Duodenal mucosa (tissue), 2 donors: ENCODE measurements at regions not wholly inside any gene's neighbourhood (a gene's known extent, or its start where the extent isn't known, plus 50 kb on each side); places are given as distances from the start of the nearest gene placed in this dataset.
"Not testable (repeated sequence)": the region's sequence is repeated elsewhere in the genome, so short reads cannot be mapped to it uniquely, and the experiment has no call there.

Source experiments
- H3K27ac ChIP-seq: one replicate; pipeline ENCODE4 v1.7.0; 2013; ENCODE audit warnings: low read depth, low read length
- H3K27me3 ChIP-seq, 2 donors: one replicate each; pipeline ENCODE4 v1.7.0; 2013; ENCODE audit warnings: low read length in 2 of 2, control low read depth in 1 of 2; ENCODE audit not compliant: insufficient read depth in 2 of 2, control insufficient read depth in 1 of 2
- H3K36me3 ChIP-seq, 2 donors: one replicate each; pipeline ENCODE4 v1.7.0; 2013; ENCODE audit warnings: low read length in 2 of 2, control low read depth in 1 of 2; ENCODE audit not compliant: insufficient read depth in 2 of 2, control insufficient read depth in 1 of 2
- H3K4me1 ChIP-seq, 2 donors: one replicate each; pipeline ENCODE4 v1.7.0; 2013; ENCODE audit warnings: low read length in 2 of 2, control low read depth in 1 of 2; ENCODE audit not compliant: insufficient read depth in 2 of 2, control insufficient read depth in 1 of 2
- H3K4me3 ChIP-seq, 2 donors: one replicate each; pipeline ENCODE4 v1.7.0; 2013; ENCODE audit warnings: low read length in 2 of 2, low read depth in 1 of 2
- H3K9ac ChIP-seq, 2 donors: one replicate each; pipeline ENCODE4 v1.7.0; 2013; ENCODE audit warnings: low read length in 2 of 2, low read depth in 1 of 2
- H3K9me3 ChIP-seq, 2 donors: one replicate each; pipeline ENCODE4 v1.7.0; 2013; ENCODE audit warnings: low read length in 2 of 2, control low read depth in 1 of 2; ENCODE audit not compliant: control insufficient read depth in 1 of 2

DNA sequence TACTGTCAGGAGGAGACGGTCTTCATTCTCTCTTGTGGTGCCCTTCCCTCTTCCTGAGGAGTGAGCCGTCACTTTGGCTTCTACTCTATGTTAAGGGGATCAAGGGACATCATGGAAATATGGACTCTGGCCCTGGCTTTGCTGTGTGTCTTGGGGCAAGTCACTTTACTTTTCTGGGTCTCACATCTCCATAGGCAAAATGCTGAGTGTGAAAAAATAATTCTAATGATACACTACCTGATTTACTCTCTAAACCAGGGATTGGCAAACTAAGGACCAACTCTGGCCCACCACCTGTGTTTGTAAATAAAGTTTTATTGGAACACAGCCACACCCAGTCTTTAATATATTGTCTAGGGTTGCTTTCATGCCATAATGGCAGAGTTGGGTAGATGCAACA lies 548.7 kb upstream of the CDH5 start:
- H3K27me3 ChIP-seq, result no peaks in the 10 kb centered on the region
- H3K27ac ChIP-seq, result no peak overlapping the region
- H3K9ac ChIP-seq, result no peak overlapping the region
- H3K36me3 ChIP-seq, result no peaks in the 10 kb centered on the region
- no peaks in the 10 kb centered on the region for H3K4me1 ChIP-seq
- peaks cover 0 to 3% of the 10 kb centered on the region in 2 donors for H3K9me3 ChIP-seq
- H3K4me3 ChIP-seq, result no peak overlapping the region

GRCh38 chr16:65817066-65817465 lies 549.4 kb upstream of the CDH5 start:
- H3K36me3 ChIP-seq, result no peaks in the 10 kb centered on the region
- peaks cover 0 to 3% of the 10 kb centered on the region in 2 donors for H3K9me3 ChIP-seq
- H3K4me1 ChIP-seq, result no peaks in the 10 kb centered on the region
- H3K27me3 ChIP-seq, result no peaks in the 10 kb centered on the region
- H3K9ac ChIP-seq, result no peak overlapping the region
- no peak overlapping the region for H3K4me3 ChIP-seq
- H3K27ac ChIP-seq, result no peak overlapping the region

DNA sequence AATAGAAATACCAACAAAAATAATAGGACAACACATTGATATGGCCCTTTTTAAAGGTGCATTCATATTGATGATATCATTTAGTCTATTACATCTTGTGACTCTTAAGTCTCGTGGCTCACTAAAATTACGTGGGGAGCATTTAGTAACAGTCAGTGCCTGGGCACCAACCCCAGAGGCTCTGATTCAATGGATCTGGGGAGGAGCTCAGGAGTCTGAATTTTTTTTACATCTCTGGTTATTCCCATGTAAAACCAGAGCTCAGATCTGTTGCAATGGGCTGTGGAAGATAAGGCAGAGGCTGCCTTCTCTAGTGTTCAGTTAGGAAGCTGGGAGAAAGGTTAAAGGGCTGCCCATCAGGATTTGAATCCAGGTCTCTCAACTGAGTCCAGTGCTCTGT lies 549.9 kb upstream of the CDH5 start:
- Histone ChIP-seq H3K4me3 (no peak overlapping the region), H3K9me3 (peaks cover 0 to 3% of the 10 kb centered on the region in 2 donors), H3K4me1 (no peaks in the 10 kb centered on the region), H3K27ac (no peak overlapping the region), H3K9ac (no peak overlapping the region), H3K27me3 (no peaks in the 10 kb centered on the region), H3K36me3 (no peaks in the 10 kb centered on the region)

- no peaks in the 10 kb centered on the region for H3K4me1 ChIP-seq
- no peak overlapping the region for H3K4me3 ChIP-seq
- H3K9ac ChIP-seq, result no peak overlapping the region
- H3K27ac ChIP-seq, result no peak overlapping the region
- peaks cover 0 to 3% of the 10 kb centered on the region in 2 donors for H3K9me3 ChIP-seq
- H3K27me3 ChIP-seq, result no peaks in the 10 kb centered on the region
- no peaks in the 10 kb centered on the region for H3K36me3 ChIP-seq
Observed at GRCh38 chr16:65815707-65816106, 550.8 kb upstream of the CDH5 start.

GRCh38 chr16:65813879-65814278 lies 552.6 kb upstream of the CDH5 start:
- not testable (repeated sequence) for H3K9ac ChIP-seq, H3K9me3 ChIP-seq, H3K27me3 ChIP-seq, H3K4me3 ChIP-seq, H3K27ac ChIP-seq, H3K36me3 ChIP-seq, H3K4me1 ChIP-seq

GRCh38 chr16:65809627-65810026 lies 556.9 kb upstream of the CDH5 start:
- Histone ChIP-seq H3K9ac (no peak overlapping the region), H3K9me3 (no peaks in the 10 kb centered on the region), H3K4me3 (no peak overlapping the region), H3K27me3 (no peaks in the 10 kb centered on the region), H3K27ac (no peak overlapping the region), H3K36me3 (no peaks in the 10 kb centered on the region), H3K4me1 (no peaks in the 10 kb centered on the region)

GRCh38 chr16:65808790-65809189 lies 557.7 kb upstream of the CDH5 start:
- H3K9me3 ChIP-seq, result no peaks in the 10 kb centered on the region

DNA sequence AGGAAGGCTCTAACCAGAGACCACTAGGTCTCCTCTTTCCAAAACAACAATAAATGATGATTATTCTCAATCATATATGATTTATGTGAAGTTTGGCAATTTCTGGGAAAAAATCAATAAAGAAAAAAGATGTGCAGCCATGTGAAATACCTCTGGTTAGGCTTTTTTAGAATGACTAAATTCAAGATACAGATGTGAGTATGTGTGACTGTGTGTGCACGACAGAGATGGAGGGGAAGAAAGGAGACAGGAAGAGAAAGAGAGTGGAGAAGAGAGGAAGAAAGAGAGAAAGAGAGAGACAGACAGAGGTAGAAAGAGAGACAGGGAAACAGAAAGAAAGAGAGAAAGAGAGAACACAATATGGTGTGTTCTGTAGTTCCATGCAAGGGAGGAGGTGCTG lies 558.6 kb upstream of the CDH5 start:
- H3K9me3 ChIP-seq, result no peaks in the 10 kb centered on the region
- H3K4me3 ChIP-seq, result no peak overlapping the region
- H3K27me3 ChIP-seq, result no peaks in the 10 kb centered on the region
- no peaks in the 10 kb centered on the region for H3K4me1 ChIP-seq
- no peak overlapping the region for H3K9ac ChIP-seq
- H3K36me3 ChIP-seq, result no peaks in the 10 kb centered on the region
- H3K27ac ChIP-seq, result no peak overlapping the region

More at GRCh38 chr16:65808790-65809189, 557.7 kb upstream of the CDH5 start:
- Histone ChIP-seq H3K4me1 (no peaks in the 10 kb centered on the region), H3K9ac (no peak overlapping the region), H3K4me3 (no peak overlapping the region), H3K27me3 (no peaks in the 10 kb centered on the region), H3K27ac (no peak overlapping the region), H3K36me3 (no peaks in the 10 kb centered on the region)

DNA sequence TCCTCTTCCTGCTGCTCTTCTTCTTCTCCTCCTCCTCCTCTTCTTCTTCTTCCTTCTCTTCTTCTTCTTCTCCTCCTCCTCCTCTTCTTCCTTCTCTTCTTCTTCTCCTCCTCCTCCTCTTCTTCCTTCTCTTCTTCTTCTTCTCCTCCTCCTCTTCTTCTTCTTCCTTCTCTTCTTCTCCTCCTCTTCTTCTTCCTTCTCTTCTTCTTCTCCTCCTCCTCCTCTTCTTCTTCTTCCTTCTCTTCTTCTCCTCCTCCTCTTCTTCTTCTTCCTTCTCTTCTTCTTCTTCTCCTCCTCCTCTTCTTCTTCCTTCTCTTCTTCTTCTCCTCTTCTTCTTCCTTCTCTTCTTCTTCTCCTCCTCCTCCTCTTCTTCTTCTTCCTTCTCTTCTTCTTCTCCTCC lies 560.8 kb upstream of the CDH5 start:
- not testable (repeated sequence) for H3K9ac ChIP-seq, H3K27me3 ChIP-seq, H3K36me3 ChIP-seq, H3K4me1 ChIP-seq, H3K9me3 ChIP-seq, H3K27ac ChIP-seq, H3K4me3 ChIP-seq

- no peak overlapping the region for H3K9ac ChIP-seq
- peaks cover 0 to 3% of the 10 kb centered on the region in 2 donors for H3K4me1 ChIP-seq
- H3K9me3 ChIP-seq, result no peaks in the 10 kb centered on the region
- H3K36me3 ChIP-seq, result no peaks in the 10 kb centered on the region
- H3K27ac ChIP-seq, result no peak overlapping the region
- no peaks in the 10 kb centered on the region for H3K27me3 ChIP-seq
- no peak overlapping the region for H3K4me3 ChIP-seq
Observed at GRCh38 chr16:65796481-65796880, 570.0 kb upstream of the CDH5 start.

GRCh38 chr16:65794973-65795372 lies 571.5 kb upstream of the CDH5 start:
- H3K4me1 ChIP-seq, result peaks cover 0 to 3% of the 10 kb centered on the region in 2 donors
- H3K36me3 ChIP-seq, result no peaks in the 10 kb centered on the region
- no peaks in the 10 kb centered on the region for H3K27me3 ChIP-seq
- no peak overlapping the region for H3K4me3 ChIP-seq
- no peaks in the 10 kb centered on the region for H3K9me3 ChIP-seq
- H3K9ac ChIP-seq, result no peak overlapping the region
- H3K27ac ChIP-seq, result no peak overlapping the region
